CD4-positive, alpha-beta memory T cell (primary cell): ENCODE measurements at regions not wholly inside any gene's neighbourhood (a gene's known extent, or its start where the extent isn't known, plus 50 kb on each side); places are given as distances from the start of the nearest gene placed in this dataset.

Experiments
- CTCF ChIA-PET: fragments of 350-600 bp; sonication (Branson Sonifier 250); formaldehyde crosslinking; loops from one replicate; lab custom pipeline; 2021; ENCODE audit warnings: inconsistent platforms; ENCODE audit not compliant: partially characterized antibody; lab: Charles Lee
- POLR2A ChIA-PET: fragments of 350-600 bp; sonication (Branson Sonifier 250); formaldehyde crosslinking; loops from one replicate; lab custom pipeline; 2021; ENCODE audit not compliant: partially characterized antibody; lab: Charles Lee
- DNase-seq, 5 donors: peaks; one replicate each; pipeline versions ENCODE4 v3.0.0 to v3.0.0-alpha.2; 2020 to 2022; ENCODE audit warnings: mixed read lengths in 1 of 5
- H3K27ac ChIP-seq: one replicate; pipeline ENCODE4 v1.7.0; 2013; ENCODE audit warnings: low read depth, low read length
- H3K27me3 ChIP-seq: 2 replicates; pipeline ENCODE4 v1.7.0; 2013; ENCODE audit warnings: mild to moderate bottlenecking, low read length, moderate library complexity; ENCODE audit not compliant: insufficient read depth
- H3K36me3 ChIP-seq: 2 replicates; pipeline ENCODE4 v1.7.0; 2013; ENCODE audit warnings: mild to moderate bottlenecking, low read length, moderate library complexity; ENCODE audit not compliant: insufficient read depth
- H3K4me1 ChIP-seq: 2 replicates; pipeline ENCODE4 v1.7.0; 2013; ENCODE audit warnings: mild to moderate bottlenecking, low read length, moderate library complexity; ENCODE audit not compliant: insufficient read depth
- H3K4me3 ChIP-seq, 2 donors: one replicate each; pipeline ENCODE4 v1.7.0; 2013; ENCODE audit warnings: low read length in 2 of 2, mild to moderate bottlenecking in 1 of 2
- H3K9me3 ChIP-seq, 2 donors: one replicate each; pipeline ENCODE4 v1.7.0; 2013; ENCODE audit warnings: low read length in 2 of 2, control low read depth in 1 of 2; ENCODE audit not compliant: control insufficient read depth in 1 of 2
- H3K27ac Mint-ChIP-seq, 7 donors: one replicate each; pipeline ENCODE4 v1.8.0; 2020 to 2021; ENCODE audit warnings: mixed read lengths in 7 of 7, mild to moderate bottlenecking in 6 of 7, inconsistent platforms in 3 of 7, moderate library complexity in 3 of 7
- H3K27me3 Mint-ChIP-seq, 2 donors: one replicate each; pipeline ENCODE4 v1.8.0; 2020 to 2021; ENCODE audit warnings: mixed read lengths in 2 of 2
- H3K36me3 Mint-ChIP-seq, 2 donors: one replicate each; pipeline ENCODE4 v1.8.0; 2020 to 2021; ENCODE audit warnings: mixed read lengths in 2 of 2, inconsistent platforms in 1 of 2, mild to moderate bottlenecking in 1 of 2
- H3K4me1 Mint-ChIP-seq, 4 donors: one replicate each; pipeline ENCODE4 v1.8.0; 2020 to 2021; ENCODE audit warnings: mixed read lengths in 4 of 4, mild to moderate bottlenecking in 1 of 4
- H3K4me3 Mint-ChIP-seq, 8 donors: one replicate each; pipeline ENCODE4 v1.8.0; 2020 to 2021; ENCODE audit warnings: mixed read lengths in 8 of 8, mild to moderate bottlenecking in 7 of 8, moderate library complexity in 6 of 8, inconsistent platforms in 3 of 8
- H3K9me3 Mint-ChIP-seq, 8 donors: one replicate each; pipeline ENCODE4 v1.8.0; 2020 to 2021; ENCODE audit warnings: mixed read lengths in 8 of 8, mild to moderate bottlenecking in 5 of 8, inconsistent platforms in 3 of 8, moderate library complexity in 1 of 8
- intact Hi-C: fragments of 100-400 bp; cut with micrococcal nuclease; formaldehyde crosslinking; loops from one replicate; pipeline ENCODE4 v1.15.1; 2023

- intact Hi-C loops: no loop called here
- ChIA-PET CTCF (interaction anchor here (1.0 kb wide), 1 partner anchor 11 kb away, joined by 3 read pairs; no protein-coding TSS in a partner anchor), POLR2A (no interaction called here)
- DNase-seq: peak in 3 of 5 donors; percentile 3 to 12 (median 7)
- peaks cover 0 to 6% of the 10 kb centered on the region in 2 donors for H3K9me3 ChIP-seq
- H3K4me3 ChIP-seq: no peak overlapping the region
- H3K27me3 ChIP-seq: no peaks in the 10 kb centered on the region
- H3K36me3 Mint-ChIP-seq: no peaks in the 10 kb centered on the region
- H3K27ac Mint-ChIP-seq: no peak overlapping the region
- H3K27ac ChIP-seq: no peak overlapping the region
- H3K4me1 ChIP-seq: no peaks in the 10 kb centered on the region
- H3K36me3 ChIP-seq: no peaks in the 10 kb centered on the region
- H3K9me3 Mint-ChIP-seq: peaks cover 0 to 23% (median 13%) of the 10 kb centered on the region in 8 donors
- H3K4me3 Mint-ChIP-seq: no peak overlapping the region
- H3K27me3 Mint-ChIP-seq: no peaks in the 10 kb centered on the region
- no peaks in the 10 kb centered on the region for H3K4me1 Mint-ChIP-seq
These were observed 173.8 kb upstream of the MIS18BP1 start for GRCh38 chr14:45426685-45427282.

- H3K9me3 Mint-ChIP-seq: peaks cover 0 to 16% (median 5%) of the 10 kb centered on the region in 8 donors
- Histone ChIP-seq H3K4me3 (no peak overlapping the region), H3K9me3 (no peaks in the 10 kb centered on the region), H3K4me1 (no peaks in the 10 kb centered on the region), H3K27ac (no peak overlapping the region), H3K27me3 (no peaks in the 10 kb centered on the region), H3K36me3 (no peaks in the 10 kb centered on the region)
- CTCF ChIA-PET: no interaction called here
- intact Hi-C loops: no loop called here
- no peaks in the 10 kb centered on the region for H3K27me3 Mint-ChIP-seq
- no peak for DNase-seq
- no peak overlapping the region for H3K4me3 Mint-ChIP-seq
- H3K4me1 Mint-ChIP-seq: no peaks in the 10 kb centered on the region
- POLR2A ChIA-PET: no interaction called here
- no peaks in the 10 kb centered on the region for H3K36me3 Mint-ChIP-seq
- no peak overlapping the region for H3K27ac Mint-ChIP-seq
These were observed 153.9 kb upstream of the MIS18BP1 start for GRCh38 chr14:45406942-45407341.

- Mint-ChIP-seq H3K36me3 (no peaks in the 10 kb centered on the region), H3K27me3 (peaks cover 0 to 5% of the 10 kb centered on the region in 2 donors), H3K4me1 (no peaks in the 10 kb centered on the region), H3K4me3 (no peak overlapping the region), H3K9me3 (peaks cover 0 to 4% (median under 1%) of the 10 kb centered on the region in 8 donors), H3K27ac (no peak overlapping the region)
- H3K27ac ChIP-seq: no peak overlapping the region
- no peaks in the 10 kb centered on the region for H3K27me3 ChIP-seq
- intact Hi-C loops: no loop called here
- CTCF ChIA-PET: no interaction called here
- POLR2A ChIA-PET: no interaction called here
- no peak overlapping the region for H3K4me3 ChIP-seq
- DNase-seq: no peak
- no peaks in the 10 kb centered on the region for H3K36me3 ChIP-seq
- H3K4me1 ChIP-seq: no peaks in the 10 kb centered on the region
- H3K9me3 ChIP-seq: no peaks in the 10 kb centered on the region
These were observed 148.1 kb upstream of the MIS18BP1 start for GRCh38 chr14:45400950-45401640.

- no peak overlapping the region for H3K27ac ChIP-seq
- ChIA-PET CTCF (no interaction called here), POLR2A (no interaction called here)
- no peak overlapping the region for H3K4me3 Mint-ChIP-seq
- H3K36me3 ChIP-seq: no peaks in the 10 kb centered on the region
- no peaks in the 10 kb centered on the region for H3K27me3 ChIP-seq
- no peaks in the 10 kb centered on the region for H3K4me1 Mint-ChIP-seq
- peaks cover 0 to 4% (median 2%) of the 10 kb centered on the region in 8 donors for H3K9me3 Mint-ChIP-seq
- H3K27me3 Mint-ChIP-seq: peaks cover 0 to 5% of the 10 kb centered on the region in 2 donors
- intact Hi-C loops: no loop called here
- no peaks in the 10 kb centered on the region for H3K9me3 ChIP-seq
- no peaks in the 10 kb centered on the region for H3K36me3 Mint-ChIP-seq
- no peak overlapping the region for H3K4me3 ChIP-seq
- no peak overlapping the region for H3K27ac Mint-ChIP-seq
- DNase-seq: no peak
- no peaks in the 10 kb centered on the region for H3K4me1 ChIP-seq
These were observed 147.5 kb upstream of the MIS18BP1 start for GRCh38 chr14:45400509-45400908.

- Histone ChIP-seq H3K9me3 (no peaks in the 10 kb centered on the region), H3K27ac (no peak overlapping the region), H3K4me3 (no peak overlapping the region), H3K4me1 (no peaks in the 10 kb centered on the region), H3K36me3 (no peaks in the 10 kb centered on the region), H3K27me3 (no peaks in the 10 kb centered on the region)
- no peak for DNase-seq
- Mint-ChIP-seq H3K4me1 (no peaks in the 10 kb centered on the region), H3K27me3 (no peaks in the 10 kb centered on the region), H3K9me3 (peaks cover 0 to 5% (median 0%) of the 10 kb centered on the region in 8 donors), H3K27ac (no peak overlapping the region), H3K36me3 (no peaks in the 10 kb centered on the region), H3K4me3 (no peak overlapping the region)
- POLR2A ChIA-PET: no interaction called here
- CTCF ChIA-PET: no interaction called here
- intact Hi-C loops: no loop called here
These were observed 128.1 kb upstream of the MIS18BP1 start for GRCh38 chr14:45381091-45381490.

DNA sequence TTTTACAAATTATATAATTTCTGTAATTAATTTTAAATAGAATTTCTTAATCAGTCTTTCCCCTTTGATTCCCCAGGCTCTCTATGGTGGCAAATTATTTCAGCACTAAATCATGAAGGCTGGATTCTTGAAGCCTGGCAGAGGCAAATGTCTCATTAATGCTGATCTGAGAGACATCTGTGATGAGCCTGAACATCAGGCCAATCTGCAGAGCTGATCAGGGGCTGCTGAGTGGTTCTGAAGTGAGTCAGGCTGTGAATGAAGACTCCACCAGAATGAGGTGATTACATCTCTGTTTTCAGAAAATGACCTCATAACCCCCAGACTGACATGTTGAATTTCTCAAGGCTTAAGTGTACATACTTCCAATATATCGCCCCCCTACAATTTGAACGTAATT, 124.2 kb upstream of the MIS18BP1 start:
- no peaks in the 10 kb centered on the region for H3K4me1 Mint-ChIP-seq
- no peak for DNase-seq
- Histone ChIP-seq H3K27me3 (no peaks in the 10 kb centered on the region), H3K9me3 (no peaks in the 10 kb centered on the region), H3K4me3 (no peak overlapping the region), H3K36me3 (no peaks in the 10 kb centered on the region), H3K27ac (no peak overlapping the region), H3K4me1 (no peaks in the 10 kb centered on the region)
- no peaks in the 10 kb centered on the region for H3K9me3 Mint-ChIP-seq
- no peak overlapping the region for H3K27ac Mint-ChIP-seq
- H3K4me3 Mint-ChIP-seq: no peak overlapping the region
- POLR2A ChIA-PET: no interaction called here
- intact Hi-C loops: no loop called here
- CTCF ChIA-PET: no interaction called here
- H3K27me3 Mint-ChIP-seq: no peaks in the 10 kb centered on the region
- H3K36me3 Mint-ChIP-seq: no peaks in the 10 kb centered on the region

DNA sequence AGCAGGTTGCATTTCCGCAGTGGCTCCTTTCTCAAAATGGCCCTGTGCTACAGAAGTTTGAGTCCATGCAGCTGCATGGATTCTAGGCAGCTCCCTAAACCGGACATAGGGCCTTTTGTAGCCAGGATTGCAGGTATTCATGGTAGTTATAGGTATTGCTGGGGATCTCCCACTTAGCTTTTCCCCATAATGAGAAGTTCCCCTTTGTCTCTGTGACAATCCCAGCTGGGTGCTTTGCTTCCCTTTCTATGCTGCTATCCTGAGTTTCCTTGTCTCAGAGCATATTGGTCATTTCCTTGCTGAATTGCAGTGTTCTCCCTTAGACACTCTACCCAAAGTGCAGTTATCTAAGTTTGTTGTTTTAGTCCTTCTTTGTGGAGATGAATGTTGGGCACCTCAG, 120.9 kb upstream of the MIS18BP1 start:
- H3K36me3 Mint-ChIP-seq: no peaks in the 10 kb centered on the region
- H3K4me1 ChIP-seq: no peaks in the 10 kb centered on the region
- intact Hi-C loops: no loop called here
- H3K36me3 ChIP-seq: no peaks in the 10 kb centered on the region
- H3K9me3 ChIP-seq: no peaks in the 10 kb centered on the region
- H3K27me3 ChIP-seq: no peaks in the 10 kb centered on the region
- no peak overlapping the region for H3K27ac ChIP-seq
- no peak overlapping the region for H3K4me3 ChIP-seq
- H3K9me3 Mint-ChIP-seq: no peaks in the 10 kb centered on the region
- H3K4me3 Mint-ChIP-seq: no peak overlapping the region
- H3K27me3 Mint-ChIP-seq: no peaks in the 10 kb centered on the region
- ChIA-PET CTCF (no interaction called here), POLR2A (no interaction called here)
- no peak overlapping the region for H3K27ac Mint-ChIP-seq
- no peaks in the 10 kb centered on the region for H3K4me1 Mint-ChIP-seq
- DNase-seq: no peak
